Activated CD4-positive, CD25-positive, alpha-beta regulatory T cell (primary cell): ENCODE measurements at regions not wholly inside any gene's neighbourhood (a gene's known extent, or its start where the extent isn't known, plus 50 kb on each side); places are given as distances from the start of the nearest gene placed in this dataset.

Experiments used
- DNase-seq, 4 experiments: peaks; one replicate each; lab custom pipeline; 2025; lab: John Stamatoyannopoulos, UW

DNA sequence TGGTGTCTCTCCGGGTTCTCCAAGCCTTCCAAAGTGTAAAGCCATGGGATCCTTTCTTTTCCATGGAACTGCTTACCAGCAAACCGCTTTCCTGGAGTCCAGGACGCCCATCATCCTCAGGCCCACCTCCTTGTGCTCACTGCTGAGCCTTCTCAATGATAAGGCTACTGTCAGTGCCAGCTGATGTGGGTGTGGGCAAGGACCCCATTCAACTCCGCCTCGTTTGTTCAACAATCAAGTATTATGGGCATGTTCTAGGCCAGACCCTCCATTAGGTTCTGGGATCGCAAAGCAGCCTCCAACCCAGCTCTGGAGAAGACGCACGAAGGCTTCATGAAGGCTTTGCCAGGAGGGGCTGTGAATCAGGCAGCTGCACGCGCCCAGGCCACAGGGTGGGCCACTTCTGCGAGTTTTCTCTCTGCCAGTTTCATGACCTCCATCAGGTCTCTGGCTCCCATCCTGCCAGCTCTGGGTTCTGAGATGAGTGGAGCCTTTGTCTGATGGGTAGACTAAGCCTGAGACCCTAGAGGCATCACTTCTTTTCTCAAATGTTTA lies 177.1 kb downstream of the MRPL14 start:
- no peak for DNase-seq

DNA sequence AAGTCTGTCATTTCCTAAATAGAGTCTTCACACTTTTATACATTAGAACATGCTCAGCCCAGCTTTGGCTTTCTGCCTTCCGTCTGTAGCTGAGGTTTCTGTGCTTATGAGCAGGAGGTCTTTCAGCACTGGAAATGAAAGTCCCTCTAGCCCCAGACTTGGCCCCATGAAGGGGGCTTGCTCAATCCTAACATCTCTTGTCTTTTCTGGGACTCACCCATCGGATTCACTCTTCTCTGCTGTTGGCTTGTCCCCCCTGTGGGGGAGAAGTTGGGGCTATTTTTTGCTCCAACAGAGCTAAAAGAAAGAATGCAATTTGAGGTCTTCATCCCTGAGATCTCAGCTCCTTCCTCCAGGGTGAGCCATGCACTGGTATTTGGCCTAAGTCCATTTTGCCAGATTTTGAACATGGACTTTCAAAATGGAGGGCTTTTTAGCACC lies 177.7 kb downstream of the MRPL14 start:
- DNase-seq, result no peak

DNA sequence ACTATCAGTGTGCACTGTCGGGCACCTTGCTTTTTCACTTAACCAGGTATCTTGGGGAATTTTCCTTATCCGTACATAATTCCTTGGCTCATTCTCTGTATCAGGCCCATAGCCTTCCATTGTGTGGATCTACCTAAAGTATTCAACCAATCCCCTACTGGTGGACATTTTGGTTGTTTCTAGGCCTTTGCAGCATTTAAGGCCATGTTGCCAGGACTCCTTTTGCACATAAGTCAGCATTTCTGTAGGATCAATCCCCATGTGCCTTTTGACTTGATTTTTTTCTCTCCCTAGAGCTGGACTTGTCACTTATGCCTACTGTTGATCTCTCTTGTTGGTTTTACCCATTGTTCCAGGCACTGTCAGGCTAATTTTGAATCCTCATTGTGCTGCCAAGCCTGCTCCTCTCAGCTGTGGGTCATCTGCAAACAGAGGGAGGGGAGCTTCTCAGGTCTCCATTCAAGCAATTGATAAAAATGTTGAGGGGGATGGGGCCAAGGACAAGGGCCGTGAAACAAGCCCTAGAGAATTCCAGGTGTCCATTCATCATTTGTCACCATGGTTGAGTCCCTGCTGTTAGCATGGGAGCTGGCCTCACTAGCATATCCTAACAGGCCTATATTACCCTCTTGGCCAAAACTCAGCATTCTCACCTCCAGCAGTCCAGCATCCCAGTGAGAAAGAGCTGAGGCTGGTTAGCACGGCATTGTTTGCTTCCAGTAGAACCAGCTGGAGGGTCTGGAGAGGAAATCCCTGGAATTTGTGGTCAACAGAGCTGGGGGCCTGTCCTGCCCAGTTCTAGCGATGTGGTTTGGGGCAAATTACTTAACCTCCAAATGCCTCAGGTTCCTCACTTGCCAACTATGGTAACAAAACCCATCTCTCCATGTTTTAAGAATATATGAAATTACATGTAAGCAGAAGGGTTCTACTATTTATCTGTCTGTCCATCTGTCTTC lies 178.4 kb downstream of the MRPL14 start:
- no peak for DNase-seq

DNA sequence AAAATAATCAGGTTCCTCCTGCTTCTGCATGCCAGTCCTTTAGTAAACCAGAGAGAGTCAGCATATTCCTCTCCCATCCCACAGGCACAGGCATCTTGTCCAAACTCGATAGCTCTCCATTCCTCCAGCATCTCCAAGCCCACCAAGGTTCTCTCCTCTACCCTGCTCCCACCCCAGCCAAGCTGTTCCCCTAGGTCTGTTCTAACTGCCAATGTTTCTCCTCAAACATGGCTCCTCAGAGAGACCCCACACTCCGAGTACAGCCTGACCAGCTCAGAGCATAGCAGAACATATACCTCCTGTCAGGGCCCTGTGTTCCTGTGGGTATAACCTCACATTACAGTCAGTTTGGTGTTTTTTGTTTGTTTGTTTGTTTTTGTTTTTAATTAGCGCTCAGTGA lies 177.8 kb downstream of the VEGFA start:
- no peak for DNase-seq

DNA sequence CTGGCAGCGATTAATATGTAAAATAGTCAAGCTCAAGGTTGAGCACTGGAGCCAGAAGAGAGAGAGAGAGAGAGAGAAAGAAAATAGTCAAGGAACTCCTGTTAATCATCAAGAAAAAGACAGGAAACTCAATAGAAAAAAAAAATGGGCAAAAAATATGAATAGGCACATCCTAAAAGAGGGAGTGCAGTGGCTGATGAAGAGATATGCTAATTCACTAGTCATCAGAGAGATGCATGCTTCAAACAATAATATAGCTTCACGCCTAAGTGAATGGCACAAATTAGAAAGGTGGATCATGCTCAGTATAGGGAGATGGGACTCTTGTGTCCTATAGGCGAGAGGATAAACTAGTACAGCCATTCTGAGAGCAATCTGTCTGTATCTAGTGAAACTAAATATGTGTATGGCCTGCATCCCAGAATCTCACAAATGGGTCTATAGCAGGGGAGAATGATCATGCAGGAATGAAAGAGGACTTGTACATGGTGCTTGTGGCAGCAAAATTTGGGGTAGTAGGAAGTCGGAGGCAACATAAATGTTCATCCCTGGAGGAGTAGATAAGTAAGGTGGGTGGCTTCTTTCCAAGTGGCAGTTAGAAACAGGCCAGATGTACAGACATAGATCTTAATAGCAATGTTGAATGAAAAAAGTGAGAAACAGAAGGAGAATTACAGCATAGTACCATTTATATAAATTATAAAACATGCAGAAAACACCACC lies 176.8 kb downstream of the VEGFA start:
- no peak for DNase-seq

DNA sequence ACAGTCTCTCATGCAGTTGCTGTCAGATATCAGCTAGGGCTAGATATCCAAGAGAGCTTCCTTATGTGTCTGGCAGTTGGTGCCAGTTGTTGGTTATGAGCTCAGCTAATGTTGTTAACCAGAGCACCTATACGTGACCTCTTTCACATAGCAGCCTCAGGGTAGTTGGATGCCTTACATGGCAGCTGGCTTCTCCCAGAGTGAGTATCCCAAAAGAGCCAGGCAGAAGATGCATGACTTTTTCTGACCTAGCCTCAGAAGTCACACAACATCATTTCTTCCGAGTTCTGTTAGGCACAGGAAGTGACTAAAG lies 175.7 kb downstream of the VEGFA start:
- DNase-seq, result no peak

DNA sequence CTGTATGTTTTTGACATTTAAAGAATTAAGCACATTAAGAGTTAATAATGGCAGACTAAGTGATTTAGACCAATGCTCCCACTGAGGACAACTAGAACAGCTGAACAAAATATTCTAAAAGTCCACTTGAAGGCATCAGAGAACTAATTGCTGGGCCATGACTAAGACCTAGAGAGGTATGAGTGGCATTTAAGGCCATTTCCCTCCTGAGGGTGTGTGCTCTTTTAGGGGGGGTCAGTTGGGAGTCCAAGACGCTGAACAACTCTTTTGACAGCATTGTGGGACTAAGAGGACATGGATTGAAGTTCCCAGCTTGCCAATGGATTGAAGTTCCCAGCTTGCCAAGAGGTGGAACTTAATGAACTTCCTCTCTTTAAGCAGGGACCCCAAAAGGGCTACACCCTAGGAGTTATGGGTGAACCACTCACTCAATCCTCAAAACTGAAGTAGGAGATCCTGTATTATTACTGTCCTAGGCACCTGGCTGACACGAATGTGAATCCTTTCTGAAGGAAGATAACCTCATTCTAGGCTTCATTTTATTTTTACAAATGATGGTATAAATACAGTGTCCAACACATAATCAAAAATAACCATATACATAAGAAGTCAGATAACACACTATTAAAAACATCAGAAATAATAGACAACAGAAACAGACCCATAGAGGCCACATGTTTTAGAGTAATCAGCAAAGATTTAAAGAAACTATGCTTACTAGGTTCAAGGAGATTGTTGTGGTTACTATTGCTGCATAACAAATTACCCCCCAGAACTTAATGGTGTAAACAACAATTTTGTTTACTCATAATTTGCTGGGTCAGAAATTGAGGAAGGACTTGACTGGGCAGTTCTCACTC lies 175.1 kb downstream of the VEGFA start:
- DNase-seq, result no peak

DNA sequence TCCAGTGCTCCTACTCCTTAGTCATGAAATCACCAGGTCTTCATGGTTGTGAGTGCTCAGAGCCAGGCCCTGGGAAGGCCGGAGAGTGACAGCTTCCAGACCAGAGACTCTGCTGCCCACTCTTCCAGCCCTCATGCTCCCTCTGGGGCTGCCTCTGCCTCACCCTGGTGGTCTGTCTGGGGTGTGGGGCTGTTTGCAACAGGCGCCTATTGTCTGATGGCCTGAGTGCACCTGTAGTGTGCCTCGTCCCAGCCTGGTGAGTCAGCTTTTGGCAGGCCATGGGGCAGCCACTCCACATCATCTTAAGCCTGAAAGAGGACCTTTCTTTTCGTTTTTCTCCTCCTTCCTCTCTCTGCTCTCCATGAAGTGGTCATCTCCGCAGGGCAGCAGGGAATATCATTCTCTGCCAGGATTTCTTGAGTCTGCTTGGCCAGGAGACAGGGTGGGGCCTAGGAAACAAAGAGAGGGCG lies 173.8 kb downstream of the VEGFA start:
- no peak for DNase-seq

DNA sequence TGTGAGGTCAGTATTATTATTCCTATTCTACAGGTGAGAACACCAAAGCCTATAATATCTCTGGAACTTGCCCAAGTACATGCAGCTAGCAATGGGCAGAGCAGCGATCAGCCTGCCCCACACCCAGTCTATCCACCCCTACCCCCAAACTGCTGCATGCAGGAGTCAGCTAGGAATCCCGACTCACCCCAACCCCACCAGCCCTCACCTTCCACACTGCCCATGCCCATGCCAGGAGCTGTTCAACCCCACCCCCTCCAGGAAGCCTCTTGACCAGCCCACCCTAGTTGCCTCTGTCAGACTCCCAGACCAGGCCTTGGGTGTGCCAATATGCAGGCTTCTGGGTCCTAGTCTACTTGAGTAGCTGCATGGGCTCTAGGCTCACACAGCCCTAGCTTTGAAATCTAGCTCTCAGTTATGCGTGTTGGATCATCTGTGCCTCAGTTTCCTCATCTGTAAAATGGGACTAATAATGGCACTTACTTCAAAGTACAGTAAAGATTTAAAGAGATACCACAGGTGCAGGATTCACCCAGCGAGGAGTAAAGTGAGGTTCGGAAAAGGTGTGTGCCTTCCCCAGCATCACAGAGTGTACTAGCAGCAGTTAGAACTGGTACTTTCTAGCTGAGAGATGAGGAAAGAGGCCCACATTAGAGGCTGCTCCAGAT lies 173.2 kb downstream of the VEGFA start:
- no peak for DNase-seq

DNA sequence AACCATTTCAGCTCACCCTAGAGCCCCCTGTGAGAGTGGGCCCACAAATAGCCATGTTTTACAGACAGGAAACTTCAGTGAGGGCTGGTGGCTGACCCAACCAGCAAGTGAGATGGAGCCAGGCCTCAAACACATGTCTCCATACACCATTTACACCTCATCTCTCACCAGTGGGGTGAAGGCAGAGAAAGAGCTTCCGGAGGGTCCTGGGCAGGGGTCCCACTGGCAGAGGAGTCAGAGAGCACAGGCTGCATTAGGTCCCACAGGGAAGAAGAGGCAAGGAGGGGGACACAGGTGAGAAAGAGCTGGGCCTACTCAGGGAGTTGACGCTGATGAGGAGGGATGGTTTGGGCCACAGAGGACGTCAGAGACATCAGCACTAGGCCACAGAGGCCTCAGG lies 172.6 kb downstream of the VEGFA start:
- DNase-seq, result no peak

DNA sequence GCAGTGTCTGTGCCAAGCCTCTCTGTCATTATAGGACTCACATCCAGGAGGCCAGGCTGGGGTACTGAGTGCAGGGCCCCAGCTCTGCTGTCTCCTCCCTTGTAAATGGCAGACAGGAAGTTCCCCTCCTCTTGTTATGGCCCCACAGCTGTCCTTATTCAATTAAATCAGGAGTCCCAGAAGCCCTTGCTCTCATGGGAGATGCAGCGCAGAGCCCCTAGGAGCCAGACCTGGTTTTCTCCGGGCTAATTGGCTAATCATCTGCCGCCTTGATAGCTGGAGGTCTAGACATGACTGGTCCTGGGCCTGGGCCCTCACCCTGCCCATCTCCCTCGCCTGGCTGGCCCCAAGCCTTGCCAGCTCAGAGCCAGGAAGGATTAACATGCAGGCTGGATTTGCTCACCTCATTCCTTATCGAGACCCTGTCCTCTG lies 172.0 kb downstream of the VEGFA start:
- no peak for DNase-seq

DNA sequence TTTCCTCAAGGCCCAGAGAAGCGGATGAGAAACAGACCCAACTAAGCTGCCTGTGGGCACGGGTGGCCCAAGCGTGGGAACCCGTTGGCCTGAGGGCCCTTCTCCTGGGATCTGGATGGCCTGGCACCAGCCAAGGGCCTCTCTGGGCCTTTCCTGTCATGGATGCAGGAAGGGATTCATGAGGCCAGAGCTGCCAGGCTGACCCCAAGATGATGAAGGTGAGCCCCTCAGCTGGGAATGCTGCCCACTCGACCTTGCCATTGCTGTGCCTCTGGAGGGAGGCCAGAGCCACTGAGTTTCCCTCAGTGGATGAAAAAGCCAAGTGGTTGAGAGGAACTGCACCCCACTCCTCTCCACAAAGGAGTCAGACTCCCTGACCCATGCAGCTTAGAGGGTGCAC lies 171.2 kb downstream of the VEGFA start:
- no peak for DNase-seq

DNA sequence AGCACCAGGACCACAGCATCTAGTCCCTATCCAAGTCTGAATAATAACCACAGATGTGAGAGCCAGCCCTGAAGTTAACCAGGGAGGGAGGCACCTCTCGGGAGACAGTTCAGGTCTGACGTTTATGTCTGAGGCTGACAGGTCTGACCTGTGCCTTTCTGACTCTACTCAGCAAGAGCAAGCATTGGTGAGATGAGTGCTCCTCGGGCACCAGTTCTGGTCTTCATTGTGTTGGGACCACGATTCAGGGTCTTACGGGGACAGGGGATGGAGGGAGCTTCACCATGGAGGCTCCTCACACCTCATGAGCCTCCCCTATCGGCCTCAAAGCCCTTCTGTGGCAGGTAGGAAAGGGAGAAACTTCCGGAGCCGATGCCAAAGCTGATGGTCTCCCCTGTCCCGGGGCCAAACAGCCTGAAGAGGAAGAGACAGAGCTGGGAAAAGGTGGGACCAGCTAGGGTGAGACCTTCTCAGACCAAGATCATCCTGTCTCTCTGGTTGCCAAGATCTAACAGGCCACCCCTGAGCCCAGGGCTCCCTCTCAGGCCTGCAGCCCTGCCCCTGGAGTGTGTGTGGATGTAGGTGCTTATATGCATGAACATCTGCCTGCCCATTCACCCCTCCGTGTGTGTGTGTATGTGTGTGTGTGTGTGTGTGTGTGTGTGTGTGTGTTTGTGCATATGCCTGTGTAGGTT lies 170.5 kb downstream of the VEGFA start:
- no peak for DNase-seq

DNA sequence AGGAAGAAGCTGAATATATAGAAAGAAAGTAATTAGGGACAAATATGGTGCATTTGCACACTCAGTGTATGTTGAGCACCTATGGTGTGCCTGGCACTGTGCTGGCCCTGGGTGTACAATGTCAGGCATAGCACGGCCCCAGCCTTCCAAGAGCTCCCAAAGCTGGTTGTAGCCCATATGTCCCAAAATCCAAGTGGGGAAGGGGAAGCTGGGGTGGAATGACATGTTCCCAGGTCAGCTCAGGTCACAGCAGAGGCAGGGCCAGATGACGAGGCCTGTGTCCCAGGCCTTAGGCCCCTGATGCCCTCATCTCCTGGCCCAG lies 170.0 kb downstream of the VEGFA start:
- no peak for DNase-seq

DNA sequence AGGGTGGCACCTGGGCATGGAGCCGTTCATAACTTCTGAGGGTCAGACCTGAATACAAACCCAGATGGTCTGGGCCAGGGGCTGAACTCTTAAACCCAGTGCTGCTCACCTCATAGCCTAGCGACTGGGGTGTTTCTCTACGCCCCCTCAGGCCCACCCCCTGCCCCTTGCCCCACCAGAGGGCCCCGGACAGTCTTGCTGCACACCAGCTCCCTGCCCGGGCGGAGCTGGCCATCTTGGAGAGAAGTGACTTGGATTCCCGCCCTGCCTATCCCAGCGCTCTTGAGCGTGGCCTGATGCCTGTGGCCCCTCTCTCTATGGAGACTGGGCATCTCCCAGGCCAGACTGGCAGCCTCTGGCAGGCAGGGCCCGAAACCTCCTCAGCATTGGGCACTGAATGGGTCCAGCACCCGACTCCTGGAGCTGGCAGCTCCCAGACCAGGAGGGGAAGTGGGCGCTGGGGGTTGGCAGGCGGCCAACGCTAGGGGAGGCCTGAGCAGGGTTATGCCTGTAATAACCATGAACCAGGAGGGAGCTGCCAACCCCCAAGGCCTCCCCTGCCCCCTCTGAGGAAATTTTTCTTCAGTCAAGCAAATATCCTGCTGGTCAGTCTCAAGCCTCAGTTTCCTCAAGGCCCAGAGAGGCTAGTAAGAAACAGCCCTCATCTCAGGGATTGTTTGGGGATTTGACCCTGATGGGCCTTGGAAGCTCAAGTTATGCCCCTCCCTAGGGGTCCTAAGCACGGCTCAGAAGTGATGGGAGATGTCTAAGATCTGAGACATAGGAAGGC lies 169.5 kb downstream of the VEGFA start:
- no peak for DNase-seq

DNA sequence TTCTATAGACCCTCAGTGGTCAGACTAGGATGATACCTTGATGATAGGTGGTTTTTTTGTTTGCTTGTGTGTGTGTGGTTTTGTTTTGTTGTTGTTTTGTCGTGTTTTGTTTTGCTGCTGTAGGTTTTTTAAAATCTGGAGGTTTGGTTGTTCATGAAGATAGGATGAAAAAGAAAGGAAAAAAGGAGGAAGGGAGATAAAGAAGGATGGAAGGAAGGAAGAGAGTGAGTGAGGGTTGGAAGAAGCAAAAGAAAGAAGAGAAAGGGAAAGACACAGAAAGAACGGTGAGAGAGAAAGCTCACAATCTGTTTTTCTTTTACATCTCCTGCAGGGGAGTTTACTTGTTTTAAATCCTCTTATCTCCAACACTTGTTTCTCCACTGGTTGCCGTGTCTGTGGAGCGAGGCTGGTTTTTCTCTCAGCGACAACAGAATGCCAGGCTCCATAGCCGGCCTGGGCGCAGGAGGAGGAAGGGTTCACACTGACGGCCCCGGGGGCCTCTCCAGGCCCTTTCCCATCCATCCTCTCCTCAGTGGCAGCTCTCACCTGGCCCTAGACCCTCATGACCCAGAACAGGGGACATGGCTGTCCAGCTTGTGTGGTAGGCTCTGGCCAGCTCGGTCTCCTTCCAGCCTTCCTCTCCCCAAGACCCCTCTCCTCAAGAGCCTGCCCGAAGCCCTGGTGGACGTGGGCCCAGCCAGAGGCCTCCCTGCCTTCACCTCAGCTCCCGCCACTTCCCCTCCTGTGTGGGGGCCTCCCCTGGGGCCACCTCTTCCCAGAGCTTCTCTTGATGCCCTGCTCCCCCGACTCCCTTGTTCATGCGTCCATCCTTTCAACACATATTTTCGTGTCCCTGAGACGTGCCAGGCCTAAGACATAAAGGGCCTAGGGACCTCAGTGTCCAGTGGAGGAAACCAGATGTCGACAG lies 168.4 kb downstream of the VEGFA start:
- DNase-seq, result no peak

DNA sequence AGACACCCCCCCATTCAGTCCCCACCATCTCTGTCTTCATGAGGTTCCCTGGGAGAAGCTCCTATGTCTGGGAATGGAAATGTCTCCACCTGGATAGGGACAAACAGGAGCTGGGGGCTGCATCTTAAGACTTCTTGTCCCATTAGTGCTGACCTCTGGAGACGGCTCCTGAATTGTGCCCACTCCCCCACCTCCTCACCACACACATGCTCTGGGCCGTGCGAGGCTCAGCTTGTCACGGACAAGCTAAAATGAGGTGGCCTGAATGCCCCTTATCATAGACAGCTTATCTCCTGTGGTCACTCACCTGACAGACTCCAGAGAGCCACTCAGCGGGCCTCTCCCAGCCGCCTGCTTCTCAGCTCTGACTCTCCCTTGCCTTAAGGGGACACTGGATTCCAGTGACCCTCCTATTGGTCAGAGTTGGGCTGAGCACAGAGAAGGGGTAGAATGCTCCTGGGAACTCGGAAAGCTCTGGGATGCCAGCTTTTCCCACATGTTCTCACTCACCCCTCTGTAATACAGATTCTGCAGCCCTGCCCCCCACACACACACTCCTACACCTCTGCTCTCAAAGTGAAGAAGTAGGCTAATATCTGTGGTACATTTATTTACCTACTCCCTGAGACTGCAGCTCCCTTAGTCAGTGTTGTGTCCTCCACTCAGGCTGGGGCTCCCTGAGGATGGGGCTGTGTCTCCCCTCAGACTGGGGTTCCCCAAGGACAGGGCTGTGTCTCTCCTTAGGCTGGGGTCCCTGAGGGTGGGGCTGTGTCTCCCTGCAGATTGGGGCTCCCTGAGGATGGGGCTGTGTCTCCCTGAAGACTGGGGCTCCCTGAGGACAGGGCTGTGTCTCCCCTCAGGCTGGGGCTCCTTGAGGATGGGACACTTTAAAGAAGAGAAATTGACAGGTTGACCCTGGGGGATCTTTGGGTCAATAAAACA lies 167.5 kb downstream of the VEGFA start:
- no peak for DNase-seq

DNA sequence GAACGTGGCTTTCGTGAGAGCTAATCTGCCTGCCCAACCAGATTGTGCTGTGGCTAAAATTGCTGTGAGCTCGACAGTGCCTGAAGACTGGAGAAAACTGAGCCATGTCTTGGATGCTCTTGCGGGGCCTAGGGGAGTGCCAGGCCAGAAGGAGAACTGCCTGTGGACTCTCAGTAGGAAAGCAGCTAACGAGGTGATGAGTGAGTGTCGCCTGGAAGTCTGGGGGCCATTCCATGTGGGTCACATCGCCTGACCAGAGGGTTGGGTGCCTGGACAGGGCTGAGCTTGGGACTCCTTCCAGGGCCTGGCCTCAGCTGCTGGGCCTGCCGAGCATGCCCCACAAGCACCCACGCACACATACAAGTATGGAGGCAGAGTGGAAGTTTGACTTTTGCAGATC lies 166.5 kb downstream of the VEGFA start:
- no peak for DNase-seq
